ENCODE measurements at regions not wholly inside any gene's neighbourhood (a gene's known extent, or its start where the extent isn't known, plus 50 kb on each side); places are given as distances from the start of the nearest gene placed in this dataset.
"Not testable (repeated sequence)": the region's sequence is repeated elsewhere in the genome, so short reads cannot be mapped to it uniquely, and the experiment has no call there.

DNA sequence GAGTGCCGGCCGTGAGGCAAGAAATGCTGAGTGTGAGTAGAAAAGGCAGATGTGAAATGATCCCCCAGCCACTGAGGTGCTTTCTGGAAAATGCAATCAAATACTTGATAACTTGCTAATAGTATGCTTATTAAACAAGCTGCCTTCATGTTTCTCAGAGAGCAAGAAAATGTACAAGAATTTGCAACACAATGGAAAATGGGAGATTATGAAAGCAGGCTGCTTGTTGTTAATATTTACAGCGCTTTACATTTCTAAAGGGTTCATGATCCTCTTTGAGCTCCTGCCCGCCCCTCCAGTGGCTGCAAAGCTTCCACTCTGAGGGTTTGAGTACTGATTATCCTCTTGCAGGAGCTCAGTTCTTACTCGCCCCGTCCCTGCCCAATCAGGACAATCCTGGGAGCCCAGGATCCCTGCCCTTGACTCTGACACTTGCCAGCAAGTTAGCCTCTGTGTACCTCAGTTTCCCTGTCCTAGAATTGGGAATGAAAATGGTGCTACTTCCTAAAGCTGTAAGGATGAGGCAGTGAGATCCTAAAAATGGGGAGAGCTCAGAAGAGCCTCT lies 645.1 kb downstream of the TBC1D22A start:
- H3K27ac ChIP-seq = no peak overlapping the region
- H3K27me3 ChIP-seq = peaks cover 12% of the 10 kb centered on the region
- H3K4me1 ChIP-seq (replicated peaks in 1 of 2) = no peaks in the 10 kb centered on the region
- H3K4me3 ChIP-seq = no peak overlapping the region
- intact Hi-C loops (cut with DNase I) = no loop called here
- DNase-seq = peak in 1 of 7 donors; percentile 39
- 51 to 62% (median 55%) methylated on average over 6 of the region's 6 CpGs for WGBS, 4 donors
- no peaks in the 10 kb centered on the region for H3K9me3 ChIP-seq (replicated peaks in 1 of 3)
- TF ChIP-seq POLR2A (IDR thresholded peaks at IDR 0.05) = no peak
- TF ChIP-seq, protein P1, sequence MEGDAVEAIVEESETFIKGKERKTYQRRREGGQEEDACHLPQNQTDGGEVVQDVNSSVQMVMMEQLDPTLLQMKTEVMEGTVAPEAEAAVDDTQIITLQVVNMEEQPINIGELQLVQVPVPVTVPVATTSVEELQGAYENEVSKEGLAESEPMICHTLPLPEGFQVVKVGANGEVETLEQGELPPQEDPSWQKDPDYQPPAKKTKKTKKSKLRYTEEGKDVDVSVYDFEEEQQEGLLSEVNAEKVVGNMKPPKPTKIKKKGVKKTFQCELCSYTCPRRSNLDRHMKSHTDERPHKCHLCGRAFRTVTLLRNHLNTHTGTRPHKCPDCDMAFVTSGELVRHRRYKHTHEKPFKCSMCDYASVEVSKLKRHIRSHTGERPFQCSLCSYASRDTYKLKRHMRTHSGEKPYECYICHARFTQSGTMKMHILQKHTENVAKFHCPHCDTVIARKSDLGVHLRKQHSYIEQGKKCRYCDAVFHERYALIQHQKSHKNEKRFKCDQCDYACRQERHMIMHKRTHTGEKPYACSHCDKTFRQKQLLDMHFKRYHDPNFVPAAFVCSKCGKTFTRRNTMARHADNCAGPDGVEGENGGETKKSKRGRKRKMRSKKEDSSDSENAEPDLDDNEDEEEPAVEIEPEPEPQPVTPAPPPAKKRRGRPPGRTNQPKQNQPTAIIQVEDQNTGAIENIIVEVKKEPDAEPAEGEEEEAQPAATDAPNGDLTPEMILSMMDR (IDR thresholded peaks at IDR 0.05) = no peak
- no peaks in the 10 kb centered on the region for H3K36me3 ChIP-seq (replicated peaks in 1 of 2)

DNA sequence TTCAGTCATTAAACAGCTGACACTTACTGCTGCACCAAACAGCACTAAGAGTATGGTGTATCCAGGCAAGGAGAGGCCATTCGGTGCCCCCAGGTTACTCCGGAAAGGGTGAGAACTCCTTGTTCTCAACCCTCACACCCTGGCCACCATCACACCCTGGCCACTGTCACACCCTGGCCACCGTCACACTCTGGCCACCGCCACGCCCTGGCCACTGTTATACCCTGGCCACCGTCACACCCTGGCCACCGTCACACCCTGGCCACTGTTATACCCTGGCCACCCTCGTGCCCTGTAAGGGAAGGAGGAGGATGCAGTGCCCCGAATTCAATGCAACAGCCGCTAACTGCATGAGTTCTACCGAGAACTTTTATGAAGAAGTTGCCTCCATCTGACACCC lies 644.4 kb downstream of the TBC1D22A start:
- WGBS, 4 donors = 76 to 80% (median 76%) methylated on average over 11 of the region's 11 CpGs
- Histone ChIP-seq H3K27ac (no peak overlapping the region), H3K4me3 (no peak overlapping the region), H3K27me3 (peaks cover 12% of the 10 kb centered on the region), H3K9me3 (replicated peaks in 1 of 3) (no peaks in the 10 kb centered on the region), H3K4me1 (replicated peaks in 1 of 2) (no peaks in the 10 kb centered on the region), H3K36me3 (replicated peaks in 1 of 2) (no peaks in the 10 kb centered on the region)
- peak in 1 of 7 donors; percentile 15 for DNase-seq
- no peak for TF ChIP-seq POLR2A (IDR thresholded peaks at IDR 0.05)
- TF ChIP-seq, protein P1 (IDR thresholded peaks at IDR 0.05) = no peak
- intact Hi-C loops (cut with DNase I) = no loop called here

DNA sequence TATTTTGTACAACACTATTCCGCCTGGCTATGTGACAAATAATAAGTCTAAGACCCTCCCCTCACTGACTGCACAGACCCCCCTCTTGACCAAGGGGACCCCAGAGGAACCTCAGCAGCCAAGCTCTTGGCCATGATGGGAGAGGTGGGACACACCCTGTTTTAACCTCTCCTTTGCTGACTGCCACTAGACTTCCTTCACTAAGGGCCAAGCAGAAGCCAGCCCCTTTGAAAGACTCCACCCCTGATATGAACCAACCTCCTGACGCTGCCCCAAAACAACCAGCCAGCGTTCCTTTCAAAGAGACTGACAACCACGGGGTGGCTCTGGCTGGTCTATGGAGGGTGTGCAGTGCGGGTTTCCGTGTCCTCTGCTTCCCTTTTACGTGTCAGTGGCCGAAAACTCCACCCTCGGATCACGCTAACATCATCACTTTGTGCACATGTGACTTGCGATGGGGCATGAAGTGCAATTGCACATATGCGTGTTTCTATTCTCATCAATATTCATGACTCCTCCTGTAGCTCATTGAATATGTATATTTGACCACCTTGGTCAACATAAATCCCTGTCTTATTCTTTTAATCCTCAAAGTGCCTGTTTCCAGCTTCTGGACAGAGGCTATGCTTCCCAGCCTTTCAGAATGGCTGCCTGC lies 643.9 kb downstream of the TBC1D22A start:
- Histone ChIP-seq H3K4me1 (replicated peaks in 1 of 2) (no peaks in the 10 kb centered on the region), H3K27me3 (peaks cover 8% of the 10 kb centered on the region), H3K27ac (no peak overlapping the region), H3K4me3 (no peak overlapping the region), H3K9me3 (replicated peaks in 1 of 3) (no peaks in the 10 kb centered on the region), H3K36me3 (replicated peaks in 1 of 2) (no peaks in the 10 kb centered on the region)
- 77 to 87% (median 85%) methylated on average over 12 of the region's 12 CpGs for WGBS, 4 donors
- TF ChIP-seq, protein P1 (IDR thresholded peaks at IDR 0.05) = no peak
- TF ChIP-seq POLR2A (IDR thresholded peaks at IDR 0.05) = no peak
- peak in 1 of 7 donors; percentile 11 for DNase-seq
- intact Hi-C loops (cut with DNase I) = no loop called here

DNA sequence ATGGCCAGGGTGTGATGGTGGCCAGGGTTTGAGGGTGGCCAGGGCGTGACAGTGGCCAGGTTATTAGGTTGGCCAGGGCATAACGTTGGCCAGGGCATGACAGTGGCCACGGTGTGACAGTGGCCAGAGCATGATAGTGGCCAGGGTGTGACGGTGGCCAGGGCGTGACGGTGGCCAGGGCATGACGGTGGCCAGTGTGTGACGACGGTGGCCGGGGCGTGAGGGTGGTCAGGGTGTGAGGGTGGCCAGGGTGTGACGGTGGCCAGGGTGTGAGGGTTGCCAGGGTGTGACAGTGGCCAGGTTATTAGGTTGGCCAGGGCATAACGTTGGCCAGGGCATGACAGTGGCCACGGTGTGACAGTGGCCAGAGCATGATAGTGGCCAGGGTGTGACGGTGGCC lies 642.8 kb downstream of the TBC1D22A start:
- H3K36me3 ChIP-seq (replicated peaks in 1 of 2); H3K9me3 ChIP-seq (replicated peaks in 1 of 3); H3K27ac ChIP-seq; intact Hi-C loops (cut with DNase I); H3K4me1 ChIP-seq (replicated peaks in 1 of 2); H3K4me3 ChIP-seq; H3K27me3 ChIP-seq: not testable (repeated sequence)
- WGBS, 4 donors = 73 to 95% (median 79%) methylated on average over 14 to 15 of the region's 15 CpGs
- peak in 1 of 7 donors; percentile 15 for DNase-seq

All from adrenal gland (tissue), 9 donors.